ENCODE measurements at regions not wholly inside any gene's neighbourhood (a gene's known extent, or its start where the extent isn't known, plus 50 kb on each side); places are given as distances from the start of the nearest gene placed in this dataset.
"Not testable (repeated sequence)": the region's sequence is repeated elsewhere in the genome, so short reads cannot be mapped to it uniquely, and the experiment has no call there.

DNA sequence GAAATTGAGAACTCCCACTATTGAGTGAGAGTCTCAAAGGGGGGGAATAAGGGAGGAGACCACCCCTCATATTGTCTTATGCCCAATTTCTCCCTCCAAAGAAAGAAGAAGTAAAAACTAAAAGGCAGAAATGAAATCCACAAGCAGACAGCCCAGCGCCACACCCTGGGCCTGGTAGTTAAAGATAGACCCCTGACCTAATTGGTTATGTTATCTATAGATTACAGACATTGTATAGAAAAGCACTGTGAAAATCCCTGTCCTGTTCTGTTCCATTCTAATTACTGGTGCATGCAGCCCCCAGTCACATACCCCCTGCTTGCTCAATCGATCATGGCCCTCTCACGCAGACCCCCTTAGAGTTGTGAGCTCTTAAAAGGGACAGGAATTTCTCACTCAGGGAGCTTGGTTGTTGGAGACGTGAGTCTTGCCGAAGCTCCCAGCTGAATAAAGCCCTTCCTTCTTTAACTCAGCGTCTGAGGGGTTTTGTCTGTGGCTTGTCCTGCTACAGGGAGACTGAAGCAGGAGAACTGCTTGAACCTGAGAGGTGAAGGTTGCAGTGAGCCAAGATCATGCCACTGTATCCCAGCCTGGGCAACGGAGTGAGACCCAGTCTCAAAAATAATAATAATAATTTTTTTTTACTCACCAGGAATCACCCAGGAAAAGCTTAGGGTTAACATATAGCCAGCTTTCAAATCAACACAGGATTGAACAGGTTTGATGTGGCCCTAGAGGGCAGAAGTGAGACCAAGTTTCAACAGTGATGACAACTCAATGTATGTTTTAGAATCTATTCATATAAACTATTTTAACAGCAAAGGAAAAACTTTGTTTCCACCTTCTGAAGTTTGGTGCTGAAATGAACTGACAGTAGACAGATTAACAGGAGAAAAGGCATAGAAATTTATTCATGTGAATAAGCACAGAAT lies 181.4 kb upstream of the NDUFV2 start:
- ATAC-seq = not testable (repeated sequence)

DNA sequence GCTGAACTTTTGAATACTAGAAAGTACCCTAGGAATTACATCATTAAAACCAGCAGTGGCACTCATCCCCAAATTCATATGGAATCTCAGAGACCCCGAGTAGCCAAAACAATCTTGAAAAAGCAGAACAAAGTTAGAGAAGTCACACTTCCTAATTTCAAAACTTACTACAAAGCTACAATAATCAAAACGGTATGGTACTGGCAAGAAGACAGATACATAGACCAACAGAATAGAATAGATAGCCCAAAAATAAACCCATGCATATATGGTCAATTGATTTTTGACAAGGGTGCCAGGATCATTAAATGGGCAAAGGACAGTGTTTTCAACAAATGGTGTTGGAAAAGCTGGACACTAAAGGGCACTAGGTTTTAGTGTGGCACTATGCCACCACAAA lies 176.0 kb upstream of the NDUFV2 start:
- no peak for ATAC-seq
- no peak for TF ChIP-seq PPARA (CRISPR knock-in tag; IDR thresholded peaks at IDR 0.05; ENCODE audit: borderline replicate concordance)
- TF ChIP-seq TCF4 (CRISPR knock-in tag; IDR thresholded peaks at IDR 0.05; ENCODE audit: borderline replicate concordance) = no peak
- no peak for TF ChIP-seq ZNF8 (CRISPR knock-in tag; IDR thresholded peaks at IDR 0.05)
- TF ChIP-seq ZNF70 (CRISPR knock-in tag; IDR thresholded peaks at IDR 0.05) = no peak
- no peak for TF ChIP-seq SNAI2 (CRISPR knock-in tag; IDR thresholded peaks at IDR 0.05)
- no peak for TF ChIP-seq ZFP30 (CRISPR knock-in tag; IDR thresholded peaks at IDR 0.05)
- TF ChIP-seq, protein P1, sequence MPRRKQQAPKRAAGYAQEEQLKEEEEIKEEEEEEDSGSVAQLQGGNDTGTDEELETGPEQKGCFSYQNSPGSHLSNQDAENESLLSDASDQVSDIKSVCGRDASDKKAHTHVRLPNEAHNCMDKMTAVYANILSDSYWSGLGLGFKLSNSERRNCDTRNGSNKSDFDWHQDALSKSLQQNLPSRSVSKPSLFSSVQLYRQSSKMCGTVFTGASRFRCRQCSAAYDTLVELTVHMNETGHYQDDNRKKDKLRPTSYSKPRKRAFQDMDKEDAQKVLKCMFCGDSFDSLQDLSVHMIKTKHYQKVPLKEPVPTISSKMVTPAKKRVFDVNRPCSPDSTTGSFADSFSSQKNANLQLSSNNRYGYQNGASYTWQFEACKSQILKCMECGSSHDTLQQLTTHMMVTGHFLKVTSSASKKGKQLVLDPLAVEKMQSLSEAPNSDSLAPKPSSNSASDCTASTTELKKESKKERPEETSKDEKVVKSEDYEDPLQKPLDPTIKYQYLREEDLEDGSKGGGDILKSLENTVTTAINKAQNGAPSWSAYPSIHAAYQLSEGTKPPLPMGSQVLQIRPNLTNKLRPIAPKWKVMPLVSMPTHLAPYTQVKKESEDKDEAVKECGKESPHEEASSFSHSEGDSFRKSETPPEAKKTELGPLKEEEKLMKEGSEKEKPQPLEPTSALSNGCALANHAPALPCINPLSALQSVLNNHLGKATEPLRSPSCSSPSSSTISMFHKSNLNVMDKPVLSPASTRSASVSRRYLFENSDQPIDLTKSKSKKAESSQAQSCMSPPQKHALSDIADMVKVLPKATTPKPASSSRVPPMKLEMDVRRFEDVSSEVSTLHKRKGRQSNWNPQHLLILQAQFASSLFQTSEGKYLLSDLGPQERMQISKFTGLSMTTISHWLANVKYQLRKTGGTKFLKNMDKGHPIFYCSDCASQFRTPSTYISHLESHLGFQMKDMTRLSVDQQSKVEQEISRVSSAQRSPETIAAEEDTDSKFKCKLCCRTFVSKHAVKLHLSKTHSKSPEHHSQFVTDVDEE (CRISPR knock-in tag; IDR thresholded peaks at IDR 0.05) = no peak
- TF ChIP-seq ARNTL (CRISPR knock-in tag; IDR thresholded peaks at IDR 0.05; ENCODE audit: borderline replicate concordance, low read depth) = no peak
- TF ChIP-seq, protein P2, sequence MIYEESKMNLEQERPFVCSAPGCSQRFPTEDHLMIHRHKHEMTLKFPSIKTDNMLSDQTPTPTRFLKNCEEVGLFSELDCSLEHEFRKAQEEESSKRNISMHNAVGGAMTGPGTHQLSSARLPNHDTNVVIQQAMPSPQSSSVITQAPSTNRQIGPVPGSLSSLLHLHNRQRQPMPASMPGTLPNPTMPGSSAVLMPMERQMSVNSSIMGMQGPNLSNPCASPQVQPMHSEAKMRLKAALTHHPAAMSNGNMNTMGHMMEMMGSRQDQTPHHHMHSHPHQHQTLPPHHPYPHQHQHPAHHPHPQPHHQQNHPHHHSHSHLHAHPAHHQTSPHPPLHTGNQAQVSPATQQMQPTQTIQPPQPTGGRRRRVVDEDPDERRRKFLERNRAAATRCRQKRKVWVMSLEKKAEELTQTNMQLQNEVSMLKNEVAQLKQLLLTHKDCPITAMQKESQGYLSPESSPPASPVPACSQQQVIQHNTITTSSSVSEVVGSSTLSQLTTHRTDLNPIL (CRISPR knock-in tag; IDR thresholded peaks at IDR 0.05; ENCODE audit: low read depth) = no peak
- TF ChIP-seq ESRRG (CRISPR knock-in tag; IDR thresholded peaks at IDR 0.05) = no peak
- no peak for TF ChIP-seq ZC3H10 (CRISPR knock-in tag; IDR thresholded peaks at IDR 0.05)

DNA sequence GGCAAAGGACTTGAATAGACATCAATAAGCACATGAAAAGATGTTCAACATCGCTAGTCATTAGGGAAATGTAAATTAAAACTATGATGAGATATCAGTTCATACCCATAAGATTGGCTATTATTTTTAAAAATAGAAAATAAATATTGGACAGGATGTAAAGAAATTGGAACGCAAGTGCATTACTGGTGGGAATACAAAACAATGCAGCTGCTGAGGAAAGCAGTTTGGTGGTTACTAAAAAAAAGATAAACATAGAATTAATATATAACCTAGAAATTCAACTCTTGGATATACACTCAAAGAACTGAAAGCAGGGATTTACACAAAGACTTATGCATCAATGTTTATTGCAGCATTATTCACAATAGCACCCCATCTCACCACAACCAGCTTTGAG lies 174.5 kb upstream of the NDUFV2 start:
- ATAC-seq = no peak
- TF ChIP-seq ZC3H10 (CRISPR knock-in tag; IDR thresholded peaks at IDR 0.05) (no peak), ZNF8 (CRISPR knock-in tag; IDR thresholded peaks at IDR 0.05) (no peak), ARNTL (CRISPR knock-in tag; IDR thresholded peaks at IDR 0.05; ENCODE audit: borderline replicate concordance, low read depth) (no peak), ZFP30 (CRISPR knock-in tag; IDR thresholded peaks at IDR 0.05) (no peak), ZNF70 (CRISPR knock-in tag; IDR thresholded peaks at IDR 0.05) (no peak), GLIS3 (CRISPR knock-in tag; IDR thresholded peaks at IDR 0.05) (no peak), TOX (CRISPR knock-in tag; IDR thresholded peaks at IDR 0.05; ENCODE audit: borderline replicate concordance) (no peak), RARB (CRISPR knock-in tag; IDR thresholded peaks at IDR 0.05) (no peak), OSR1 (CRISPR knock-in tag; IDR thresholded peaks at IDR 0.05) (no peak), ISL1 (CRISPR knock-in tag; IDR thresholded peaks at IDR 0.05) (no peak), BACH2 (CRISPR knock-in tag; IDR thresholded peaks at IDR 0.05; ENCODE audit: borderline replicate concordance) (no peak), ZFP3 (CRISPR knock-in tag; IDR thresholded peaks at IDR 0.05) (no peak), CSDC2 (CRISPR knock-in tag; IDR thresholded peaks at IDR 0.05) (no peak), ESRRG (CRISPR knock-in tag; IDR thresholded peaks at IDR 0.05) (no peak), PPARA (CRISPR knock-in tag; IDR thresholded peaks at IDR 0.05; ENCODE audit: borderline replicate concordance) (no peak)
- TF ChIP-seq, protein P3, sequence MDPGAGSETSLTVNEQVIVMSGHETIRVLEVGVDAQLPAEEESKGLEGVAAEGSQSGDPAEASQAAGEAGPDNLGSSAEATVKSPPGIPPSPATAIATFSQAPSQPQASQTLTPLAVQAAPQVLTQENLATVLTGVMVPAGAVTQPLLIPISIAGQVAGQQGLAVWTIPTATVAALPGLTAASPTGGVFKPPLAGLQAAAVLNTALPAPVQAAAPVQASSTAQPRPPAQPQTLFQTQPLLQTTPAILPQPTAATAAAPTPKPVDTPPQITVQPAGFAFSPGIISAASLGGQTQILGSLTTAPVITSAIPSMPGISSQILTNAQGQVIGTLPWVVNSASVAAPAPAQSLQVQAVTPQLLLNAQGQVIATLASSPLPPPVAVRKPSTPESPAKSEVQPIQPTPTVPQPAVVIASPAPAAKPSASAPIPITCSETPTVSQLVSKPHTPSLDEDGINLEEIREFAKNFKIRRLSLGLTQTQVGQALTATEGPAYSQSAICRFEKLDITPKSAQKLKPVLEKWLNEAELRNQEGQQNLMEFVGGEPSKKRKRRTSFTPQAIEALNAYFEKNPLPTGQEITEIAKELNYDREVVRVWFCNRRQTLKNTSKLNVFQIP (CRISPR knock-in tag; IDR thresholded peaks at IDR 0.05; ENCODE audit: borderline replicate concordance, low read depth) = no peak
- TF ChIP-seq, protein P4, sequence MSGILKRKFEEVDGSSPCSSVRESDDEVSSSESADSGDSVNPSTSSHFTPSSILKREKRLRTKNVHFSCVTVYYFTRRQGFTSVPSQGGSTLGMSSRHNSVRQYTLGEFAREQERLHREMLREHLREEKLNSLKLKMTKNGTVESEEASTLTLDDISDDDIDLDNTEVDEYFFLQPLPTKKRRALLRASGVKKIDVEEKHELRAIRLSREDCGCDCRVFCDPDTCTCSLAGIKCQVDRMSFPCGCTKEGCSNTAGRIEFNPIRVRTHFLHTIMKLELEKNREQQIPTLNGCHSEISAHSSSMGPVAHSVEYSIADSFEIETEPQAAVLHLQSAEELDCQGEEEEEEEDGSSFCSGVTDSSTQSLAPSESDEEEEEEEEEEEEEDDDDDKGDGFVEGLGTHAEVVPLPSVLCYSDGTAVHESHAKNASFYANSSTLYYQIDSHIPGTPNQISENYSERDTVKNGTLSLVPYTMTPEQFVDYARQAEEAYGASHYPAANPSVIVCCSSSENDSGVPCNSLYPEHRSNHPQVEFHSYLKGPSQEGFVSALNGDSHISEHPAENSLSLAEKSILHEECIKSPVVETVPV (CRISPR knock-in tag; IDR thresholded peaks at IDR 0.05) = no peak
- TF ChIP-seq, protein P5, sequence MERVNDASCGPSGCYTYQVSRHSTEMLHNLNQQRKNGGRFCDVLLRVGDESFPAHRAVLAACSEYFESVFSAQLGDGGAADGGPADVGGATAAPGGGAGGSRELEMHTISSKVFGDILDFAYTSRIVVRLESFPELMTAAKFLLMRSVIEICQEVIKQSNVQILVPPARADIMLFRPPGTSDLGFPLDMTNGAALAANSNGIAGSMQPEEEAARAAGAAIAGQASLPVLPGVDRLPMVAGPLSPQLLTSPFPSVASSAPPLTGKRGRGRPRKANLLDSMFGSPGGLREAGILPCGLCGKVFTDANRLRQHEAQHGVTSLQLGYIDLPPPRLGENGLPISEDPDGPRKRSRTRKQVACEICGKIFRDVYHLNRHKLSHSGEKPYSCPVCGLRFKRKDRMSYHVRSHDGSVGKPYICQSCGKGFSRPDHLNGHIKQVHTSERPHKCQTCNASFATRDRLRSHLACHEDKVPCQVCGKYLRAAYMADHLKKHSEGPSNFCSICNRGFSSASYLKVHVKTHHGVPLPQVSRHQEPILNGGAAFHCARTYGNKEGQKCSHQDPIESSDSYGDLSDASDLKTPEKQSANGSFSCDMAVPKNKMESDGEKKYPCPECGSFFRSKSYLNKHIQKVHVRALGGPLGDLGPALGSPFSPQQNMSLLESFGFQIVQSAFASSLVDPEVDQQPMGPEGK (CRISPR knock-in tag; IDR thresholded peaks at IDR 0.05; ENCODE audit: borderline replicate concordance) = no peak
- TF ChIP-seq, protein P2 (CRISPR knock-in tag; IDR thresholded peaks at IDR 0.05; ENCODE audit: low read depth) = no peak

All from SK-N-SH treated with all-trans-retinoic acid at 6 μM for 48 hours (cell line).